SH-SY5Y (cell line): ENCODE measurements at regions not wholly inside any gene's neighbourhood (a gene's known extent, or its start where the extent isn't known, plus 50 kb on each side); places are given as distances from the start of the nearest gene placed in this dataset.

Experiments
- GATA2 ChIP-seq: IDR thresholded peaks from 2 replicates; pipeline ENCODE4 v1.6.1; 2011; ENCODE audit warnings: mild to moderate bottlenecking, low read depth, low read length
- GATA3 ChIP-seq: IDR thresholded peaks from 2 replicates; pipeline ENCODE4 v1.6.1; 2011; ENCODE audit warnings: low read depth, mild to moderate bottlenecking, low read length, moderate library complexity

GRCh38 chr2:8310557-8311455, 371.1 kb upstream of the ID2 start:
- TF ChIP-seq GATA3 (no peak), GATA2 (no peak)

GRCh38 chr2:8312221-8312620, 369.6 kb upstream of the ID2 start:
- TF ChIP-seq GATA3, result no peak
- no peak for TF ChIP-seq GATA2

GRCh38 chr2:8312861-8313830, 368.7 kb upstream of the ID2 start:
- TF ChIP-seq GATA3 (no peak), GATA2 (no peak)

GRCh38 chr2:8314063-8314462, 367.8 kb upstream of the ID2 start:
- TF ChIP-seq GATA3 (no peak), GATA2 (no peak)

GRCh38 chr2:8315531-8316165, 366.2 kb upstream of the ID2 start:
- TF ChIP-seq GATA2, result no peak
- no peak for TF ChIP-seq GATA3

- TF ChIP-seq GATA3, result no peak
- no peak for TF ChIP-seq GATA2
These were observed 365.5 kb upstream of the ID2 start for GRCh38 chr2:8316356-8316755.

GRCh38 chr2:8317418-8317817, 364.4 kb upstream of the ID2 start:
- no peak for TF ChIP-seq GATA2
- no peak for TF ChIP-seq GATA3

GRCh38 chr2:8319219-8319618, 362.6 kb upstream of the ID2 start:
- TF ChIP-seq GATA3 (no peak), GATA2 (no peak)

GRCh38 chr2:8320311-8321066, 361.4 kb upstream of the ID2 start:
- TF ChIP-seq GATA2, result no peak
- no peak for TF ChIP-seq GATA3

- no peak for TF ChIP-seq GATA3
- no peak for TF ChIP-seq GATA2
These were observed 359.2 kb upstream of the ID2 start for GRCh38 chr2:8322634-8323033.

GRCh38 chr2:8324164-8324856, 357.5 kb upstream of the ID2 start:
- TF ChIP-seq GATA3 (no peak), GATA2 (no peak)

GRCh38 chr2:8324901-8325300, 357.0 kb upstream of the ID2 start:
- no peak for TF ChIP-seq GATA2

GRCh38 chr2:8327371-8328100, 354.3 kb upstream of the ID2 start:
- TF ChIP-seq GATA2, result no peak
- no peak for TF ChIP-seq GATA3
